HepG2 (cell line): ENCODE measurements at regions not wholly inside any gene's neighbourhood (a gene's known extent, or its start where the extent isn't known, plus 50 kb on each side); places are given as distances from the start of the nearest gene placed in this dataset.

Experiments
- ATAC-seq: fragments of 200-7000 bp; cut with Tn5 transposase; 3 replicates; pipeline ENCODE4 v1.9.1; 2020; ENCODE audit warnings: mild to moderate bottlenecking, moderate library complexity
- BruUV-seq: library from RNA; stranded (reverse); fragments of 400-500 nt; replicated peaks from 2 replicates; lab custom pipeline; 2021; lab: Mats Ljungman, UMichigan
- CTCF ChIA-PET: fragments of 300-600 bp; formaldehyde crosslinking; extraction: SDS; loops from one replicate; lab custom pipeline; 2021; ENCODE audit warnings: low total read pairs, inconsistent platforms, low intra/inter-chr PET ratio; lab: Yijun Ruan, JAX
- POLR2A ChIA-PET: fragments of 350-600 bp; sonication (Branson Sonifier 250); formaldehyde crosslinking; loops from one replicate; lab custom pipeline; 2020; ENCODE audit warnings: antibody characterized with exemption, inconsistent platforms; lab: Yijun Ruan, JAX
- DNase-seq: peaks from one replicate; pipeline ENCODE4 v3.0.0-alpha.2; 2015; ENCODE audit warnings: low spot score
- FAIRE-seq: peaks from 3 replicates; lab custom pipeline; 2011; peaks lifted over from hg19 to GRCh38; lab: Jason Lieb, UNC
- H2AFZ ChIP-seq: one replicate; pipeline ENCODE4 v1.6.1; 2011; ENCODE audit warnings: low read length, inconsistent platforms
- H3K27ac ChIP-seq: fragments of 300-600 bp; 3 replicates; pipeline ENCODE4 v1.8.0; 2011; ENCODE audit warnings: mixed run types, mild to moderate bottlenecking, mixed read lengths, low read length, inconsistent platforms; ENCODE audit not compliant: insufficient read depth; ENCODE audit errors: extremely low read length
- H3K27me3 ChIP-seq, 2 experiments: fragments of 200-600 bp in 1 of 2; 2 replicates in 1 of 2; 3 replicates in 1 of 2; pipeline versions ENCODE4 v1.6.0 to v1.8.0; 2011; ENCODE audit warnings: low read length in 2 of 2, mild to moderate bottlenecking in 2 of 2, moderate library complexity in 2 of 2, inconsistent platforms in 1 of 2; ENCODE audit not compliant: insufficient read depth in 2 of 2, control insufficient read depth in 1 of 2
- H3K36me3 ChIP-seq, 2 experiments: fragments of 200-600 bp in 1 of 2; replicated peaks in 1 of 2; 2 replicates in 1 of 2; 3 replicates in 1 of 2; pipeline versions ENCODE4 v1.5.1 to v1.8.0; 2011; ENCODE audit warnings: low read length in 2 of 2, inconsistent platforms in 1 of 2; ENCODE audit not compliant: insufficient read depth in 2 of 2, control insufficient read depth in 1 of 2
- H3K4me1 ChIP-seq: 2 replicates; pipeline ENCODE4 v1.5.1; 2012; ENCODE audit warnings: low read length, inconsistent platforms; ENCODE audit not compliant: insufficient read depth
- H3K4me2 ChIP-seq: 2 replicates; pipeline ENCODE4 v1.6.0; 2011; ENCODE audit warnings: low read depth, low read length, inconsistent platforms
- H3K4me3 ChIP-seq, 3 experiments: fragments of 200-600 bp in 1 of 3; sonication (generic), shearing (Covaris generic) in 1 of 3; replicated peaks in 1 of 3; 2 replicates each; pipeline ENCODE4 v1.5.1; 2011 to 2016; ENCODE audit warnings: low read length in 3 of 3, inconsistent platforms in 2 of 3, low read depth in 2 of 3, mild to moderate bottlenecking in 2 of 3, control low read depth in 1 of 3, mixed read lengths in 1 of 3; ENCODE audit not compliant: insufficient read depth in 1 of 3
- H3K79me2 ChIP-seq: one replicate; pipeline ENCODE4 v1.6.1; 2011; ENCODE audit warnings: low read length, inconsistent platforms; ENCODE audit not compliant: insufficient read depth
- H3K9ac ChIP-seq: 2 replicates; pipeline ENCODE4 v1.6.0; 2011; ENCODE audit warnings: mild to moderate bottlenecking, low read depth, low read length, inconsistent platforms; ENCODE audit not compliant: insufficient read depth
- H3K9me3 ChIP-seq: 2 replicates; pipeline ENCODE4 v1.5.1; 2012; ENCODE audit warnings: mild to moderate bottlenecking, low read length
- H4K20me1 ChIP-seq: 2 replicates; pipeline ENCODE4 v1.6.0; 2011; ENCODE audit warnings: inconsistent platforms, mild to moderate bottlenecking, low read length, moderate library complexity; ENCODE audit not compliant: insufficient read depth
- BHLHE40 ChIP-seq: IDR thresholded peaks from 2 replicates; pipeline ENCODE4 v1.6.1; 2011; ENCODE audit warnings: low read length, improper control_type of control experiment
- KDM2A ChIP-seq: sonication (generic); formaldehyde crosslinking; IDR thresholded peaks from 2 replicates; pipeline ENCODE4 v1.4.0; 2020; ENCODE audit warnings: low read depth, missing genetic modification reagents, borderline replicate concordance
- ZBTB10 ChIP-seq: sonication (generic); formaldehyde crosslinking; IDR thresholded peaks from 2 replicates; pipeline ENCODE4 v1.4.0; 2020; ENCODE audit warnings: missing genetic modification reagents, borderline replicate concordance
- ZBTB14 ChIP-seq: sonication (generic); formaldehyde crosslinking; IDR thresholded peaks from 2 replicates; pipeline ENCODE4 v1.4.0; 2020; ENCODE audit warnings: missing genetic modification reagents
- ZBTB7B ChIP-seq: sonication (generic); formaldehyde crosslinking; IDR thresholded peaks from 2 replicates; pipeline ENCODE4 v1.4.0; 2020; ENCODE audit warnings: missing genetic modification reagents
- ZFP82 ChIP-seq: sonication (generic); formaldehyde crosslinking; IDR thresholded peaks from 2 replicates; pipeline ENCODE4 v1.5.1; 2020; ENCODE audit warnings: mild to moderate bottlenecking, missing genetic modification reagents, borderline replicate concordance
- ZMYM3 ChIP-seq: sonication (generic); formaldehyde crosslinking; IDR thresholded peaks from 2 replicates; pipeline ENCODE4 v1.5.1; 2020; ENCODE audit warnings: mild to moderate bottlenecking, missing genetic modification reagents
- WGBS: methylation state at CpG from one replicate; pipeline ENCODE4 v1.1.6; 2017; ENCODE audit warnings: low lambda C conversion rate; 5-methylcytosine and 5-hydroxymethylcytosine counted together
- in situ Hi-C: cut with HindIII; loops from 2 replicates; pipeline ENCODE4 v1.10.0; 2017; ENCODE audit warnings: low pct_unique_long_range_greater_than_20kb; ENCODE audit not compliant: extremely low pct_ligation_motif_present
- intact Hi-C: fragments of 100-400 bp; cut with micrococcal nuclease; formaldehyde crosslinking; loops from one replicate; pipeline ENCODE4 v1.10.0; 2022; ENCODE audit not compliant: unreplicated experiment

- in situ Hi-C loops (no loop called here), intact Hi-C loops (no loop called here)
- no peaks in the 10 kb centered on the region for H3K9me3 ChIP-seq
- 5% methylated on average over 12 of the region's 13 CpGs for WGBS
- TF ChIP-seq BHLHE40, result peak; percentile 72
- no peak for TF ChIP-seq ZFP82
- TF ChIP-seq ZBTB14 (CRISPR knock-in tag), result no peak
- no peak for TF ChIP-seq ZMYM3 (CRISPR knock-in tag)
- no peak for TF ChIP-seq ZBTB10 (CRISPR knock-in tag)
- TF ChIP-seq ZBTB7B, result no peak
- TF ChIP-seq KDM2A (CRISPR knock-in tag), result no peak
- no peak overlapping the region; the same call in 1 of the 2 replicates for H3K4me2 ChIP-seq
- ATAC-seq, result no peak
- no TSS peak for BruUV-seq
- no peak overlapping the region for H2AFZ ChIP-seq
- H3K27ac ChIP-seq, result no peak overlapping the region
- no peak for DNase-seq
- H4K20me1 ChIP-seq, result no peaks in the 10 kb centered on the region
- POLR2A ChIA-PET, result interaction anchor here (1.2 kb wide), 1 partner anchor 40 kb away, joined by 3 read pairs; no protein-coding TSS in a partner anchor
- H3K27me3 ChIP-seq, result peaks cover 2 to 10% of the 10 kb centered on the region in 2 experiments; a peak in 4 of 5 replicates
- H3K9ac ChIP-seq, result no peak overlapping the region
- no peak overlapping the region for H3K4me3 ChIP-seq
- no peak for FAIRE-seq
- CTCF ChIA-PET, result no interaction called here
- peaks cover 56% of the 10 kb centered on the region for H3K4me1 ChIP-seq
- H3K79me2 ChIP-seq, result no peaks in the 10 kb centered on the region
- H3K36me3 ChIP-seq, result no peaks in the 10 kb centered on the region
These were observed 75.3 kb downstream of the SIK1 start for GRCh38 chr21:43351501-43352153.
